GM18870 (cell line): ENCODE measurements at regions not wholly inside any gene's neighbourhood (a gene's known extent, or its start where the extent isn't known, plus 50 kb on each side); places are given as distances from the start of the nearest gene placed in this dataset.
"Not testable (repeated sequence)": the region's sequence is repeated elsewhere in the genome, so short reads cannot be mapped to it uniquely, and the experiment has no call there.

Source experiments
- ATAC-seq: cut with Tn5 transposase; IDR thresholded peaks from one replicate; pipeline ENCODE4 v1.9.1; 2021; ENCODE audit warnings: moderate library complexity; ENCODE audit not compliant: unreplicated experiment

DNA sequence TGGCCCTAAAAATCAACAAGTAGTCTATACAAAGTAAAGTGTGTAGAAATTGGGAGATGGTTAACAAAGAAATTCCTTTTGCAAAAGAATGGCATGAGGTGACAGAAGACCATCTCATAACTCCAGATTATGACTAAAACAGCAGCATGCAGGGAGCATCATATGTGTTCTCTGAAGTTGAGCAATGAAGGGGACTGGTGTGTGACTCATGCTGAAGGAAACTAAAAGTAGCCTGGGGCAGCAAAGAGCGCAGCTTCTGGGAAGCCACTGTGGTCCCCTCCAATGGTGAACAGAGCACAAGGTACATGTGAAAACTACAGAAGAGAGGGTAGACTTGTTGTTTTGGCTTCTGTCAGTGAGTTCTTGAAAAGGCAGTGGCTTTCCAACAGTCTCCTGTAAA is 133.4 kb downstream of the MACC1 start:
- no peak for ATAC-seq

DNA sequence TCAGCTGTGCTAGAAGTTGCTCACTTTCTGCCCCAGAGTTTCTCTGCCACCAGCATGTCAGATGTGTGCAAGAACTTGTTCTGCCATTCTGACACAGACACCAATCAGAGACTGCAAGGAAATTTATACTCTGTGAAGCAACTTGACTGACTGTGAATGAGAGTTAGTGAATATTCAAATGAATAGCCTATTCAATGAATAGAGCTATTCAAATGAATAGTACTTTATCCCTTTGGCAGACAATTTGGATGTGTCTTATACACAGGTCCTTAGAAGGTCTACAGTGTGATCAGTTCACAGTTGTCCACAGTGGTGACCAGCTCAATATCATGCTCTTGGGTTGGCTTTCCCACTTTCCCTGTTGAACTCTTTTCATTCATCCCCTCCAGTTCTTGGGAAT is 138.1 kb downstream of the MACC1 start:
- no peak for ATAC-seq

DNA sequence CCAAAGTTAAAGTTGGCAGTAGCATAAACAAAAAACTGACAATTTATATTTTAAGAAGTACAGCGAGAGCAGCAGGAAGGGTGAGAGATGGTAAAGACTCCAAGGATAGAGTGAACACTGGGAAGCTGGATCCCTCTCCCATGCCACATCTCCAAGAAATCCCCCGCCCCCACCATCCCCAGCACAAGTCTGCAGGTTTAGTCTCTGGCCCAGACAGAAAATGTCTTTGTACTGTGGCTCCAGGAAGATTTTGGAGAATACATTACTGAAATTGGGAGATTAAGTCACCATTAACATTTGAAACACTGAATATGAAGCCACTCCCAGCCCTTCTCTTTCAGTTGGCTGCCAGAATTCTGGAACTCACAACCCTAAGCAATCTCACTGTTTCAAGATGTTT is 140.3 kb downstream of the MACC1 start:
- no peak for ATAC-seq

DNA sequence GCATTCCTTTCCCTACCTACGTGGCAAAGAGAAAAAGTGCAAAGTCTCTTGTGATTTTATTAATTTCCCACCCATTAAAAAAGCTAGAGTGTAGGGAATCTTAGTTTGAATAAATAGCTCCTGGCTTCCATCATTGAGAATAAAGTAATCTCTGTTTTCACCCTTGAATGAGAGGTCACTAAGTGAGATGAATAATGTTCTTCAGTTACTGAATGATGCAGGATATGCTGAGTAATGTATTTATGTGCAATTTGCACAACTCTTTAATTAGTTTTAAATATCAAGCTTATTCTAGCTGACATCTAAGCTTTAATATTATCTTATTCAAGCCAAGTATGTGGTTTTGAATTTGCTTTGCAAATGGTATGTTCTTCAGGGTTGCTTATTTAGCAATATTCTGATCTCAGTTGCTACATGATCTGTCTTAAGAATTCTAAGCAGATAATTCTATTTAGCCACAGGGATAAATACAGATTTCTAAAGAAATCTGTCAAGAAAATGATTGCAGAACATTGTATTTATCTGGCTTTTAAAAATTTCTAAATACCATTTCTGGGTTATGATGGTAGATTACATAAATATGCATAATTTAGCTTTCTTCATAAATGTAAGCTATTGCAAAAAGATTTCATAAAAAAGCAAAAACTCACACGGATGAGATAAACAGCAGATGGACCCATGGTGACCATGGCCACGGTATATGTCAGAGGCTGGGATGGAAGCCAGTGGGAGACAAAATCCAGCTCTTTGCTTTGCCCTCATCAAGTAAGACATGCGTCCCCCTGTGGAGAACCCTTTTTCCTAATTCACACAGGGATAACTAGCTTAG is 141.0 kb downstream of the MACC1 start:
- no peak for ATAC-seq

DNA sequence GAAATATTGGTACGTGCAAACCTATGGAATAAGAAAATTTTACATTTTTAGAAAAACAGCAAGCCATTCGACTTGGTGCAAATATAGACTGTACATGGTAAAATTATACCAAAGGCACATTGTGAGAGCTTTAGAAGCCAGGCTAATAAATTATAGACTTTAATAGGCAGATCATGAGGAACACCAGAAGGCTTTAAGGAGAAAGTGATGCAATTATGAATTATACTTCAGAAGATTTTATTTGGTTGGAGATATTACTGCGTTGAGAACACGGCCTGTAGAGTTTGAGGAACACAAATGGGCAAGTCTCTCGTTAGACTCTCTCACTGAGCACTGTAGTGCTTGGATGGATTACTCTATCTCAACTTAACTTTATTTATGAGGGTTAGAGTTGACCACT is 141.7 kb downstream of the MACC1 start:
- no peak for ATAC-seq

DNA sequence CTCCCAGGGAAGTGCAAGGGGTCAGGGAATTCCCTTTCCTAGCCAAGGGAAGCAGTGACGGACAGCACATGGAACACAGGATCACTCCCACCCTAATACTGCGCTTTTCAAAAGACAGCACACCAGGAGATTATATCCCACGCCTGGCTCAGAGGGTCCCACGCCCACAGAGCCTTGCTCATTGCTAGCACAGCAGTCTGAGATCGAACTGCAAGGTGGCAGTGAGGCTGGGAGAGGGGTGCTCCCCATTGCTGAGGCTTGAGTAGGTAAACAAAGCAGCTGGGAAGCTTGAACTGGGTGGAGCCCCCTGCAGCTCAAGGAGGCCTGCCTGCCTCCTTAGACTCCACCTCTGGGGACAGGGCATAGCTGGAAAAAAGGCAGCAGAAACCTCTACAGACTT is 149.2 kb downstream of the MACC1 start:
- not testable (repeated sequence) for ATAC-seq

DNA sequence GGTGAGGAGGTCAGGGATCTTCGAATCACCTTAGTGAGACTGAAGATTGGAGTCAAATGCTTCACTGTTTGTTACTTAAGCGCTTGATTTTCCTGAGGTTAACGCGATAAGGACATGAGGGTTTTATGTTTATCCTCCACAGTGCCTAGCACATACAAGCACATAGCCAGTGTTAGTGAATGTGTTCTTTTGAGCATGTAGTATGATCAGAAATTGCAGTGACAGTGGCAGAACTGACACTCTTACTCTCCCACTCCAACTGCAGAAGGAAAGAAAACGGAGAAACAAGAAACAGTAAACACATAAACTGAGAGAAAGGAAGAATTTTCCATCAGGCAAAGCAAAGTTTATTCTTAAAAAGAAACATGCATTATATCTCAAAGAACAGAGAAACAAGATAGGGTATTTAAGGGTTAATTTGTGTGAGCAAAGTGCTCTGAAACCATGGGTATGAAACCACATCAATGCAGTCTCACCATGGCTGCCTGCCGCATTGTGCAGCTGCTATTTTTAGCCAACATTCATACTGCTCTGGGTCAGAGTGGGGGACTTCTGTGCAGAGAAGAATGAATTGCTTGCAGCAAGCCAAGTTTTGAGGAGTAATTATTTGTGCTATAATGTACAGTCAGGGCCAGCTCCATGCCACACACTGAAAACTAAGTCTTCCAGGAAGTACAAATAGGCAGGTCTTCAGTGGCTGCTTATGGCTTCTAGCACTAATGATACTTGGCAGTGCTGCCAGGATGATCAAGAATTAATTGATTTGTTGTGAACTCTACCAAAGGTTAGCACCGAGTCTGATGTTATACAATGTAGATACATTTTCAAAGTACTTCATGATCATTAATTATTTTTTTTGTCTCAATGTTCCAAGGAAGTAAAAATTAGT is 152.0 kb downstream of the MACC1 start:
- ATAC-seq = peak; percentile 100

DNA sequence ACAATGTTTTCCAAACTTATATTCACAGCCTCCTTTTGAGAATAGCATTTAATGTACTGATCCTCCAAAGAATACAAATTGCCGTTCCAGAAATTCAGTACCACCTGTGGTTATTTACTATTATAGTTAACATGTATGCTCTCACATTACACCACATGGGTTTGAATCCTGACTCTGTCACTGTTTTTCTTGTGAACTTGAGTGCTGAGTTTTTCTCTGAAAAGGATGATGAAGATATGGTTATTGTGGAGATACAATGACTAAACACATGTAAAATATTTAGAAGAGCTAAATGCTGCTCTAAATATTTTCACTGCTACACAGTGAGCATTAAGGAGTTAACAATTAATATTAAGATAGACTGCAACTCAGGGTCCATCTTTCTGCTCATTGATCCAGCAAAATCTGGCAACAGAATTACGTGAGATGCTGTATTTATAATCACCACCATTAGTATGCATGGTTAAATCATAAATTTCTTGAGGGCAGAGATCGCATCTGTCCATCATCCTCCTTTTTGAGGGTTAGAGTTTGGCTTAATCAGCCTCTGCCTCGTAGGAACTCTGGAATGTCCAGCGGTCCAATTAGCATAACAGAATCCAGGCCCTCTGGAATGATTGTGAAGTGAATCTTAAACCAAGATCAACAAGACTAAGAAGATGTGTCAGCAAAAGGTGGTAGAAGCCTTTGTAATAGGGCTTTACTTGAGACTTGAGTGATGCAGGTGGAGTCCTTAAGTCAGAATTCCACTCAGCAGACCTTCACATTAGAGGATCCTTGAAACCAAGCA is 152.8 kb downstream of the MACC1 start:
- no peak for ATAC-seq

DNA sequence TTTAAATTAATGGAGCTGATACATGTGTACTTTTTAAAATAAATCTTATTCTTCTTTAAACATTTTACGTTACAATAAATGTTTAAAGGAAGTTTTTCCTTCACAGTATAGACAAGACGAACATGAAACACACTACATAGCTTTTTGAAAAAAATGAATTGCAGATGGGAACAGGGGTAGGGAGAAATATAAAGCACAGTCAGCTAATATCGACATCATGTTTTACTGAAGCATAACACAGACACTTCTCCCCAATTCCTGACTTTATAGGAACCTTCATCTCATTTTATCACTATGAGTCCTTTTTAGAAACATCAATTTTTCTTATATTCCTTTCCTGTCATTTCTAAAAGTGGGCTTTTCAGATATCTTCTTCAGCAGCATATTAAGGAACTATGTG is 153.5 kb downstream of the MACC1 start:
- no peak for ATAC-seq

DNA sequence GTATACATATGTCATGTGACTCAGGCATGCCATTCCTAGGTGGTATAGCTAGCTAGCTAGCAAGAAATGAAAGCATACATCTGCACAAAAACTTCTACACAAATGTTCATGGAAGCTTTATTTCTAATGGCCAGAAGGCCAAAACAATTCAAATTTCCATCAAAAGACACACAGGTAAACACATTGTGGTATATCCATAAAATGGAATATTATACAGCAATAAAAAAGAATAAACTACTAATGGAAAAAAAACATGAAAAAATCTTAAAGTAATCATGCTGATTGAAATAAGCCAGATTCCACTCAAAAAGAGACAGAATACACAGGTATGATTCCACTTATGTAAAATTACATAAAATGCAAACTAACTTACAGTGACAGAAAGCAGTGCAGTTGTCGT is 154.3 kb downstream of the MACC1 start:
- no peak for ATAC-seq

DNA sequence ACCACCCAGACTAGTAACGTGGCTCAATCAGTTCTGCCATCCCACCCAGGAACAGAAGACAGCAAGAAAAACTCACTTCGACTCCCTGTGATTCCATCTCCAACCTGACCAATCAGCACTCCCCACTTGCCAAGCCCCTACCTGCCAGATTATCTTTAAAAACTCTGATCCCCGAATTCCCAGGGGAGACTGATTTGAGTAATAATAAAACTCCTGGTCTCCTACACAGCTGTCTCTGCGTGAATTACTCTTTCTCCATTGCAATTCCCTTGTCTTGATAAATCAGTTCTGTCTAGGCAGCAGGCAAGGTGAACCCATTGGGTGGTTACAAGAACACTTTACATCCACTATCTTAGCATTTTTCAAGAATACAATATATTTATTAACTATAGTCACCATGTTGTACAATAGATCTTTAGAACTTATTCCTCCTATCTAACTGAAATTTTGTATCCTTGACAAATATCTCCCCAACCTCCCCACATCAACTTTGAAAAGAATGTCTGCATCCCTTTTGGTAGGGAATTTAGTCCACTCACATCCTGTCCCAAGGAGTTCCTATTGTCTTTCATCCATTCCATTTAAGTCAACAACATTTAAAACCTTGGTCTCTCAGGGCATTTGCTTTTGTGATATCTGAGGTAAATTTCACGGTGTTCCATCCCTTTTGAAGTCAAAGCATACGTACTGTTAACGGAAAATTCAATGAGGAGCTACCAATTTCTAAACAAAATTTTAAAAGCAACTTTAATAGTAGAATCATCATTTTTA is 163.7 kb downstream of the MACC1 start:
- no peak for ATAC-seq

DNA sequence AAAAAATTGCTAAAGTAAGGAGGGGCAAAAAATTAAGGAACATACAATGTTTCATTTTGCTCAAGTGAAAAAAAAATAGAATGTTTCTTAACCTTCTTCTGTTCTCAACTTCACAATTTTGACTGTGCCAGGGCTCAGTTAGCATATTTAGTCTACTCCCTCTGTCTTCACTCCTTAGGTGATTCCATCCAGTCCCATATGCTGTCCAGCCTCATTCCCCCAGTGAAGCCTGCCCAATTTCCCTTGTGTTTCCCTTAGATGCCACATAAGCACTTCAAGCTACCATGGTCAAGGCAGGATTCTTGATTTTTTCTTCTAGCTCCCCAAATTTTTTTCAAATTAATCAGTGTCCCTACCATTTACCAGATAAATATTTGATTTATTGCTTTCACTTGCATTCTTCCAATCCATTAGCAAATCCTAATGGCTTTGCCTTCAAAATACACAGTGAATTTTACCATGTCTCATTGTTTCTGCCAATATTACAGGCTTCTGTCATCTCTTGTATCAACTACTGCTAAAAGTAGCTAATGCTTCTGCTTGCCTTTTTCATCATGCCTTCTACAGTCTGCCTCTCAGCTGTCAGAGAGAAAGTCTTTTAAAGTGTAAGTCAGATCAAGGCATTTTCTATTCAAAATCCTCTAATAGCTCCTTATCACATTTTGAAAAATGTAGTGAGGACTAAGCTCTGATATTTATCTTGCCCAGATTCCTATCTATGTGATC is 166.8 kb downstream of the MACC1 start:
- no peak for ATAC-seq

DNA sequence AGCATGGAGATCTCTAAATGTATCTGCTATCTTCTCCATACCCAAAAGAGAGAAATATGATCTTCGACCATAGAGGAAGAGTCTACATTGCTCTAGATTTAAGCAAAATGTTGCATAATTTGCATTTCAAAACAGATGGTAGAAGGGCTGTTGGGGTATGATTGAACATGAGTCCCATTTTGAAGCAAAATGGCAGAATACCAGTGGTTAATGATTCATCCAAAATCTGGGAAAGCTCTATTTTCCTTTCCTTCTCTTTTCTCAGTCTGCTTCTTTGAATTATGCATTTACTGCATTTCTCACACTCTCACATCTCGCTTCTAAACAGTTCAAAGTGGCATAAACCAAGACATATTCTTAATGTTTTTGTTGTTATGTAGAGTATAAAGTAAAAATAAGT is 178.5 kb downstream of the MACC1 start:
- ATAC-seq = no peak

DNA sequence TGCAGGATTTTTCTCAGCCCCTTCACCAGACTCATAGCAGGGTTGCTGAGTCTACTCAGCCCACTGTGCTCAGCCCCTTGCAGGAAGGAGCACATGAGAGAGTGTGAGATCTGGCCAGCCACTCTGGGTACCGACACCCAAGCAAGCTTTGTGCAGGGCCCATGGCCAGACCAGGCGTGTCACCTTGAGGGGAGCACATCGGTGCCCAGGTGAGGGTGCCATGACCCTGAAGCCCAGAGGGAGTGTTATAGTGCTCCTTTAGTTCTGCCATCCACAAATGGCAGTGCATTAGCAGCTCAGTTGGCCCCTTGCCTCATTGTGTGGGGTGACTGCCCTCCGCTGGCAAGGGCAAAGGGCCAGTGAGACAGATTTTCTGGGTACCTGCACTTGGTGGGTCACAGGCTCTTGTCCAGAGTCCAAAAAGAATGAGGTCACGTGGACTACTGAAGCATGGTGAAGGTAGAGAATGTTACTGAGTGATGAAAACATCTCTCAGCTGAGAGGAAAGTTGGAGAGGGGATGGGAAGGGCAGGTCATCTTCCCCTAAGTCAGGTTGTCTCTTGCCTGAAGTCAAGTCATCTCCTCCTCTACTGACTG is 181.8 kb downstream of the MACC1 start:
- ATAC-seq = no peak

DNA sequence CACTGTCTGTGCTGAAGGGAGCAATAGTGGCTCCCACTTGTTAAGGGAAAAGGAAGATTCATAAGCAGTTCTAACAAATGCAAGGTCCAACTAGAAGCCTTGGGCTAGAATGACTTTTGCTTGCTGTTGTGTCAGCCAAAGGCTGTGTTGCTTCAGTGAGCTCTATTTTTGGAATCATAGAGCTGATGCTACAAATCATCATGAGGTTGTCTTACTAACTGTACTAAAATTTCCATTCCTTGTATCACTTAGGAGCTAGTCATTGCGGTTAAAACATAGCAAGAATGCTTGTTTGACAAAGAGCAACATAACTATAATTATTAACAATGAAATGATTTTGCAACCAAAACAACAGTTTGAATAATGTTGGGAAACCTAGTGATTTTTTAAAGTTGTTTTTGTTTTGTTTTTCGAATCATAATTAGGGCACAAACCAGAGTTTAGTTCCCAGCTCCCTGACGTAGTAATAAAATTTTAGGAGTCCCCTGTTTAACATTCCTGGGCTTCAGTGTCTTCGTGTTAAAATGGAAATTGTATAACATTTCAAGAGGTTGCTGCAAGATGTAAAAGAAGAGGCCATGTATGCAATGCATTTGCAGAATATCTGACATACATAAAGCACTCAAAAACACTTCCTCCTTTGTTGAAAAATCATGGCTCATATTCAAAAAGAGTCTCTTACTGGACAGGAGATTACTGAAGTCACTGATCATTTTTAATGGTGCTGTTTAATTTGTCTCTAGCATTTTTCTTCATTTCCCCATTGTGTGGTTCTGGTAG is 183.4 kb downstream of the MACC1 start:
- ATAC-seq = no peak

DNA sequence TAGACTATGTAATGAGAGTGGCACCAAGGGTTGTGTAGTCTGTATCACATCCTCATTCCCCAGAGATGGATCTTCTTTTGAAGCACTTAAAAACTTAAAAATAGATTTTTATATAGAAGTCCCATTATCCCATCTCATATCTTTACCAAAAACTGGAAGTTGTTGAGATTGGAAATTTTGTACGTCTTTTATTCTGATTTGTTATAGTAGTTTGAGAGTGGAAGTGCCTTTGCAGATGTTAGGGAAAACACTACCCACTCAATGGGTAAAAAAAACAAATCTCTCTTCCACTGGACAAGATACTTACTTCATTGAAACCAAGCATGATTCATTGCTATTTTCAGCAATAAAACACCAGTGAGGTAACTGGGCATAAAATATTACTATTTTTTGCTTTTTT is 184.4 kb downstream of the MACC1 start:
- no peak for ATAC-seq

DNA sequence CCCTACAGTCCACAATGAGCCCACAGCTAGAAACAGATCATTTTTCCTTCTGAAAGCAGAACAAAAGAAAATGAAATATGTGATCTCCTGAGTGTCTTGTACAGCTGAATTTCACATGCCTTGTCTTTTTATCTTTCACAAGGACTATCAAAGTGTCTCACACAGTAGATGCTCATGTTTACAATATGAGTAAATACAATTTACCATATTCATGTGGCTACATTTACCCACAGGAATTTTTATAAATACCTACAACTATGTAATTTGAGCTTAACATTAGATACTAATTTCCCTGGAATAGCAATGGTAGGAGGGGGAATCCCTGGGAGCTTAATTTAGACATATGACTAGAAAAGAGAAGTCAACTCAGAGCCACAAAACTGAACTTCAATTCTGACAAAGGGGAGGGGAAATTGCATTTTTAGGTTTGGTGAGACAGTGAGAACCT is 186.2 kb downstream of the MACC1 start:
- ATAC-seq = peak; percentile 54

DNA sequence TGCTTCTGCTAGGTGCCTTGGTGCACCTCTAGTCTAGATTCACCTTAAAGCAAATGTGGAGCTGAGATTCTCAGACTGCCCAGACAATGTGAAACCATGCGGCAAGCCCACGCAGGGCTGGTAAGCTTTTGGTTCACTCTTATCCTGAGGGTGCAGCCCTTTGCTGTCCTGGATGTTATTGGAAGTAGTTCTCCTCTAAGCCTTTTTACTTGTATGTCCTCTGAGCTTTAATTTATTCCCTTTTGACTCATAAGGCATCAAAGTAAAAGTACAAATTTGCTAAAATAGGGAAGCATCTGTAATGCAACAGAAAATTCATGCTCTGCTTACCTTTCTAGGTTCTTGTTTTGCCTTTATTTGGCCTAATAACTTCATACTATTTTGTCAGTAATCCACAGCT is 186.8 kb downstream of the MACC1 start:
- ATAC-seq = peak; percentile 85

DNA sequence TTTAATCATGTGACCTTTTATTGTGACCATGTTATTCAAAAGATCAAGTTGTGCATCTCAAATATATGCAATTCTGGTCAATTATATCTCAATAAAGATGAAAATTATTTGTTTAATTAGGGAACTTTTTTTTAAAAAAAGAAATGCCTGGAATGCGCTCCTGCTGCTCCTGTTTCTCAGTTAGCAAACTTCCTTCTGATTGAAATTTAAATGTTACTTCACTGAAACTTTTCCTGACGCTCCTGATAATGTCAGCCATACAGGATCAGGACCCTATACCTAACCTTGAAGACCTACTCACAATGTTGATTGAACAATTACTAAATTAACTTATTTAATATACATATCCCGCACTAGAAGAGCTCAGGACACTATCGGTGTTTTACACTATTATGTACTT is 190.4 kb downstream of the MACC1 start:
- no peak for ATAC-seq
